ENCODE measurements at regions not wholly inside any gene's neighbourhood (a gene's known extent, or its start where the extent isn't known, plus 50 kb on each side); places are given as distances from the start of the nearest gene placed in this dataset.
"Not testable (repeated sequence)": the region's sequence is repeated elsewhere in the genome, so short reads cannot be mapped to it uniquely, and the experiment has no call there.

DNA sequence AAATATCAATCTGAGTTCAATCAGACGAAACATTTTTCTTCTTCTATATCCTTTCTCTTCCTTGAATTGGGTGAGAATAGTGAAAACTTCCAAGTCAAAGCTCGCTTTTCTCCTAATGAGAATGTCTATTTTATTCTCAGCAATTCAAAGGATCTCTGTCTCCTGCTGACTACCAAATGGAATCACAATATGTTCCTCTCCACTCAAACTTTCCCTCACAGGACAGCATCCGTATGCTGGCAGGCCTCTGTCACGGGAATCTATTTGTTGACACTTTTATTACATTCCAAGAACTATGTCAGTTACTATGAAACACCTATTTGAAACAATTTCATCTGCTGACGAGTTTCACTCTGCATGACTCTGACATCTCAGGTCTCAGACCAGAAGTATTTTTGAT, 1196.6 kb downstream of the CDH11 start:
- no peak for DNase-seq (ENCODE audit: low spot score)

DNA sequence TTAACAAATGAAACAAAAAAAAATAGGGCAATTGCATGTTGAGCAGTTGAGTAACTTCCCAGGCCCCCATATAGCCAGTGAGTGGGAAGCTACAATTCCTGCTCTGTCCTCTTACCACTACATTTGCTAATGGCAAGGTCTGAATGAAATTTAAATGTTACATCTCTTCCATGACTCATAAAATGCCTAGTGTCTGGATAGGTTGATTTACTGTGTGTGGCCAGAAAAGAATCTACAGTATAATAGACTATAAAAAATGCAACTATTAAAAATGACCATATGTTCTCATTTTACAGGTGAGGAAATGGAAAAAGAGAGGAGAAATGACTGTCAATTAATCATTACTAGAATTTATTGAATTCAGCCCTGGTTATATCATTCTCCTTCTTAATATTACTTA, 1199.3 kb downstream of the CDH11 start:
- no peak for DNase-seq (ENCODE audit: low spot score)

DNA sequence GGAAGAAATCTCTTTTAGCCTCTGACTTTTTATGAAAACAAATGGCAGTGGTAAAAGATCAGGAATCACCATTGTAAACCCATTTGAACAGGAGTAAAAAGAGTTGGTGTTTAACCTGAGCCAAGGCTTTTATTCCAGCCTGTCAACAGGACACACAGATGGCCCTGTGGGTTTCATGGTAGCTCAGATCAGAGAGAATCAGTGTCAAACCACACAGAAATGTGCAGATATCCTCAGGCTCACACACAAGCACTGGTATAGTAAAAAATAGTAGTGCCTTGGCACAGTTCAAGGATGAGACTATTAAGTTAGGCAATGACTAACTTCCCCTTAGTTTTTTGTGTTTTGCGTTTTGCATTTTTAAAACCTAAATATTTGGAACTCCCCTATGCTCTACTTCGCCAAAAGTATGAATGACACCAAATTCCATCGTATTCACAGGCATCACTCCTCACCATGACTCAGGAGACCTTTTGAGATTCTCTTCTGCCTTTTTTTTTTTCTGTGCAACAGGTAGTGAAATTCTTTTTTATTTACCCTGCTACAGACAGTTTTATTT, 1200.0 kb downstream of the CDH11 start:
- no peak for DNase-seq (ENCODE audit: low spot score)

DNA sequence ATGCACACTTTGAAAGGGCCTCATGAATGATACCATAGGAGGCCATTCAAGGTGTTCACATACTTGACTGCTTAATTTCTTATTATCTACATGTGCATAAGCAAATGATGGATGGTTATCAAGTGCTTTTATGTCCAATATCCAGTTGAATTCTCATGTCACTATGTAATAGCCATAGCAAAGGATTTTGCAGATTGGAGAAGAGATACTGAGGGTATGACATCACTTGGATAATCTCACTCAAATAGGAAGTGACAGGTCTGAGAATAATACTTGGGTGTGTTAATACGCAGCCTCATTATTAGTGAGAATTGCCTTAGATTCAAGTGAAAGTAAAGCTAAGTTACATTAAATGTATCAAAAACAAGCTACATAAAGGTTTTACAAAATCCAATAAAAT, 1208.6 kb downstream of the CDH11 start:
- no peak for DNase-seq (ENCODE audit: low spot score)

DNA sequence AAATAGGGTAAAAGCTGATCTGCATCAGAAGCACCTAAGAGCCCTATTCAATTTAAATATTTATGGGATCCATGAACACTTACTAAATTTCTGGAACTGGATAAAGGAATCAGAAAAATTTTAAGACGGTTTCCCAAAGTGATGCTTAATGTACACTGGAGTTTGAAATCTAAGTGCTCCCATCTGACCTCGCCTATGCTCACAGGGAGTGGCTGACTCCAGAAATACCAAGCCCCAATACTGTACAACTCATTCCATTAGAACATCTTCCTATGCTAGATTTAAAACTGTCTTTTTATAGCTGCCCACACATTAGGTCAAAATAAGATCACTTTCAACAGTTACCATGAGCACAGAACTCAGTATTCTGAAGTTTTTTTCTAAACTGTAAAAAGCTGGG, 1214.6 kb downstream of the CDH11 start:
- DNase-seq (ENCODE audit: low spot score), result peak; percentile 42

DNA sequence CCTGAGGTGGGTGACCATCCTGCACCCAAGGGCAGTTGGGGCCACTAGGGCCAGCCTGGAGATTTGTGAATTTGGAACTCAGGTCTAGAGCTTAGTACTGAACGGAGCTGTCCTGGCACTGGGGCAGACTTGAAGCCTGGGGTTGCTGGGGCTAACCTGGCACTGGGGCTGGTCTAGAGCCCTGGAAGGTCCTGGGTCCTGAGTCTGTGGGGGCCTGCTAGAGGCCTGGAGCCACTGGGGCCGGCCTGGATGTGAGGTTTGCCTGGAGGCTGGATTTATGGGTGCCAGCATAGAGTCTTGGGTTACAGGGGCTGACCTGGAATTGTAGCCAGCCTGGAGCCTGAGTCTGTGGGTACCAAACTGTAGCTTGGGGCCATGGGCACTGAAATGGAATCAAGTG, 1216.9 kb downstream of the CDH11 start:
- no peak for DNase-seq (ENCODE audit: low spot score)

DNA sequence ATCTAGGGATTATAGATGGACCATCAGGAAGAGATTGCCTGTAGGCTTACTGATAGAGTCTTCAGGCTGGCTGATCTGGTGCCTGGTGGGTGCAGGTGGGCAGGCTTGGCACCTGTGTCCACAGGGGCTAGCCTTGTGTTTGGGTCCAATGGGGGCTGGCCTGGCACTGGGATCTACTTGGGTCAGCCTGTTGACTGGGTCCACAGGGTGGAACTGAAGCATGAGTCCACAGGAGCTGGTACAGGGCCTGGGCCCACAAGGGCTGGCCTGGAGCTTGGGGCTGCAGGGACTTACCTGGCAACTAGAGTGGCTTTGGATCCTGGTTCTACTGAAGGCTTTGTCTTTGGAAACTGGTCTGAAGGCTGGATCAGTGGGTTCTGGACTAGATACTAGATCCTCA, 1217.7 kb downstream of the CDH11 start:
- DNase-seq (ENCODE audit: low spot score), result no peak

DNA sequence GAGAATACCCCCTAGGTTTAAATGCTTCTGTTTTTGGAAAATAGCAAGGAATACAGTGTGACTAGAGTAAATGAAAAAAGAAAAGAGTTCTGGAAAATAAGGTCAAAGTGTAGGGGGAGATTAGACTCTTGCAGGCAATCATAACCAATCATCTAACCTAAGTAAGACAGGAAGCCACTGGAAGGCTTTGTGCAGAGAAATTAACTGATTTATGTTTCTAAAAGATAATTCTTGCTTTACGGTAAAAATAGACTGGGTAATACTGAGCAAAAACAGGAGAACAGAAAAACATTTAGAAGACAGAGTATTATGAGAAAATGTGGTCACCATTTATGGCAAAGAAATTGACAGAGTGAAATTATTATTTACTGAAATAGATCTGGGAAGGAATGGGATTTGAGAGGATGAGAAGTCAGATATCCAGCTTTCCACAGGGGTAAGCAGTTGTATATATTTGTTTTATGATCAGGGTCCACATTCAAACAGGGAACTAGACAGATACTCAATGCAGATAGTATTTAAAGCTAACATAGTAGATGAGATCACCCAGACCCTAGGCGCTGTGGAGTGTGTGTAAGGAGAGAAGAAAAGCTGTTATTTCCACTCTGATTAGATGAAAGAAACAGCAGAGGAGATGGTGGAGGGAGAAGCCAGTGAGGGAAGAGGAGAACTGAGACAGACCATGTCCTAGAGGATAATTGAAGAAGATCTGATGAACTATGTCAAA, 1225.3 kb downstream of the CDH11 start:
- no peak for DNase-seq (ENCODE audit: low spot score)

DNA sequence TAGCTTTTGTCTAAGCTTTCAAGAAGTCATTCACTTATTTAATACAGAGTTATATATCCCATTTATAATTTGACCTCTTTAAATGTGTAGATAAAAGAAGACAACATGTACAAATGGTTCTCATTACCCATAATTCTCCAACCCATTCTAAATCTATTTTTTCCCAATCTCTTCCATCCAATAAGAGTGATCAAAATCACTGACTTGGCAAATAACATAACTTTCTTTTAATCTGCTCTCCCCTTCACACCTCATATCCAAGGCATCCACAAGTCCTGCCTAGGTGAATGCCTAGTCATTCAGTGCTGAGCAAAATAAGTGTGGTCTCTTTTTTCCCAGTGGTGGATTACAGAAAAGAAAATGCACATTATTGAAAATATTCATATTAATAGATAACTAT, 1231.1 kb downstream of the CDH11 start:
- DNase-seq (ENCODE audit: low spot score), result no peak

DNA sequence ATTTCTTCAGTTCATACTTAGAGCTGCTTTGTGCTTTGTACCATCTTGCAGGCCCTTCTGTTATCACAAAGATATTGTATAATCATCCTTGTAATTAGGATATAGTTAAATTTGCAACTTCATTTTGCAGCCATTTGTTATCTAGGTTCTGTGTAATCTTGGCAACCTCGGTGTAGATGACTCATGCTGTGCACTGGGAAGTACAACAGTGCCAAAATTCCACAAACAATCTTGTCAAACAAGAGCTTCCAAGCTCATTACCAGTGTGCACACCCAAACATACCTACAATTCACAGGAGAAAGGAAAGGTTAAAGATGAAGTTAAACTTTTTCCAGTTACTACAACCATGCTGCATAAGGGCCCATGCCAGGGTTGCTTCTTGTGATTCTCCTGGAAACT, 1231.8 kb downstream of the CDH11 start:
- DNase-seq (ENCODE audit: low spot score), result no peak

DNA sequence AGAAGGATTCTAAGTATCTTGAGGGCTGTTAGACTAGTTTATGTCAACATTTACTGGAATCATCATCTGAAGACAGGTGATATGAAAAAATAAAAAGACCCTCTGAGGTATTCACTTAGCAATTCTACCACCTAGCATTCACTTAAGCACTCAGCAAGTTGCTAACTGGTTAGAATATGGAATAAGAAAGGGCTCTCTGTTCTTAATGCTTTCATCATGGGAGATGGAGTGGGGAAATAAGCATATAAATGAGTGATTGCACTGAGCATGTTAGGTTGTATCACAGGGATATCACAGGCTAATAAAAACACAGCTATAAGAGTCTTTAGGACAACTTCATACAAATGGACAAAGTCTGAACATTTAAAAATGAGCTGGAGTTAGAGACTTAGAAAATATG, 1238.8 kb downstream of the CDH11 start:
- no peak for DNase-seq (ENCODE audit: low spot score)

DNA sequence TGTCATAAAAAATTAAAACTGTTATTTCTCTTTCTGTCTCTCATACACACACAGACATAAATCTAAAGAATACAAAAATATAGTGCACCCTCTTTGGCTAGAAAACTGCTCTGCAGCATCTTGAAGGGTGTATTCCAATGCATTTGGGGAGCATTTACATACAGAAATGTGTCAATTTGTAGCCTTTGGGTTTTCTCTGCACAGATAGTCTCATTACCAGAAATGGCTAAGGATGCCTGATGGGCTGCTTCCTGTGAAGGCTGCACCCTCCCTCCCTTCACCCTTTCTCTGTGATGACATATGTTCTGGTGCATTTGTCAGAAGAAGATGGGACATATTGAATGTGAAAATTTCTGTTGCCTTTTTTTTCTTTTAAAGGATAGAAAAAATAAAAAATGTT, 1239.3 kb downstream of the CDH11 start:
- DNase-seq (ENCODE audit: low spot score), result no peak

DNA sequence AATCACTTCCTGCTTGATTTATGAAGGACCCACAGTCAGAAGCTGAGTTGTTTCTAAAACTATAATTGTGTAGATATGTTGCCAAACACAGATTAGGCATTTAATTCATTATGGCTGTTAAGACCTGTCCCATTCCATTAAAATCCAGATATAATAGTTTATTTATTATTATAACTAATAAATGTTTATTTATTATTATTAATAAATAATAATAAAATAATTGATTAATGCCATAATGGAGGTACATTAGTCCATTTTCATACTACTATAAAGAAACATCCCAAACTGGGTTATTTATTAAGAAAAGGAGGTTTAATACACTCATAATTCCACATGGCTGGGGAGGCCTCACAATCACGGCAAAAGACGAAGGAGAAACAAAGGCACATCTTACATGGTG, 1240.9 kb downstream of the CDH11 start:
- no peak for DNase-seq (ENCODE audit: low spot score)

DNA sequence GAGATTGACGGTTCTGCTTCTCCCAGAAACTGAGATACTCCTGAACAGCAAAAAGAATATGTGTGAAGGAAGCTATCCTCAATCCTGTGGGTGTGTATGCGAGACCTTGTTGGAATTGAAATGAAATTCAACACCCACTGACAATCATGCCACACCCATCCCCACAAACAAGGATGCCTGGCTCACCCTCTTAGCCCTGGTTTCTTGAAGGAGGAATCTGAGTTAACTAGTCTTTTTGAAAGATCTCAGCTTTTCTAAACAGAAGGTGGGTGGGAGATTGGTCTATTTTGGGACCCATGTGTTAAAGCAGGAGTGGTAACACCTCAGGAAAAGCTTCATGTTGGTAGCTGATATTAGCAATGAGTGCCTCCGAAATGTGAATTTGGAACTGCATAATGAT, 1244.5 kb downstream of the CDH11 start:
- peak; percentile 64 for DNase-seq (ENCODE audit: low spot score)

DNA sequence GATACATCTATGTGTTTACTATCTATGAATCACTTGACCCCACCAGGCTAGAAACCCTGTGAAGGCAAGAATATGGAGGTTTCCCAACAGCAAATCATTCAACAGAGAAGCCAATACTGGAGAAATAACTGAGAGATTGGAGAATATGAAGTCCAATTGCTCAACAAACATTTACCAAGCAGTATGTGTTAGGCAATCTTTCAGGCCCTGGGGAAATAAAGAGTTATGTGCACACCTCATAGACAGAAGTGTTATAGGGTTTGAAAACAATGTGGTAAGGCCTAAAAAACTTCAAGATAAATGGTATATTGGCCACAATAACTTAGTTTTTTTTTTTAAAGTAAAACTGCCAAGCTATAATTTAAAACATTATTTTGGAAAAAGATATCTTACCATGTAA, 1245.8 kb downstream of the CDH11 start:
- DNase-seq (ENCODE audit: low spot score), result no peak

DNA sequence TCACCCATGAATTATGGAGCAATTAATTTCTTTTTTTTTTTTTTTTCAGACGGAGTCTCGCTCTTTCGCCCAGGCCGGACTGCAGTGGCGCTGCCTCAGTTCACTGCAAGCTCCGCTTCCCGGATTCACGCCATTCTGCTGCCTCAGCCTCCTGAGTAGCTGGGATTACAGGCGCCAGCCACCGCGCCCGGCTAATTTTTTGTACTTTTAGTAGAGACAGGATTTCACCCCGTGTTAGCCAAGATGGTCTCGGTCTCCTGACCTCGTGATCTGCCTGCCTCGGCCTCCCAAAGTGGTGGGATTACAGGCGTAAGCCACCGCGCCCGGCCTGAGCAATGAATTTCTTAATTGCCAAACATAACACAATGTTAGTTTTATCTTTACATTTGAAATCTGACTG, 1261.2 kb downstream of the CDH11 start:
- DNase-seq (ENCODE audit: low spot score), result not testable (repeated sequence)

DNA sequence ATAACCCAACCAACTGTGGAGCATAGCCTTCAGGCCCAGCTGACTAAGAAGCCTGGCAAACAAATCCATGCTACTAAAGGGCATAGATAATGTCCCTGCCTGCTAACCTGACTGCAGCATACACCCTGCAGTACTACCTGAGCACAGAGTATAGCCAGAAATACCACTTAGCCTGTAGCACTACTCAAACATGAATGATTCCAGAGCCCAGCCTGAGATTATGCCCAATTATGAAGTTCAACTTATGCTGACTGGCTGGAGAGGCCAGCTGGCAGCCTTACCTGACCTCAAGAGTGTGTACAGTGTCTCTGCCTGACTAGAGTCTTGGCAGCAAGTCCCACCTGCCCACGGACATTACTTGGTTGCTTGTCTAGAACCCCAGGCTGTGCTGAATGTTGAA, 1265.3 kb downstream of the CDH11 start:
- no peak for DNase-seq (ENCODE audit: low spot score)

DNA sequence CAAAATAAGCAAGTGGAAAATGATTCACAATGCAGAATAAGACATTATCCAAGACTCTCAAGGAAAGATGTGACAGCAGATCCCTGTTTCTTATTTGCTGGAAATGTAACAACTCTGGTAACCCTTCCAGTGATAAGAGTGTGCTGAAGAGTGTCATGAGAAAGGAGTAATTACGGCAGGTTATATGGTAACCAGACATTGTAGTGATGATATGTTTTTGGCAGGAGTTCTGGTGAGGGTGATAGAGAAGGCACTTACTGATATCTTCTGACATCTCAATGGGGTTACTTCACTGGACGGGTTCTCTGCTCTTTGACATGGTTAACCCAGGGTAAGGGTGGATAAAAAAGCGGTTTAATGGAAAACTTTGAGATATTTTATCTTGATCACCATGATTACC, 1270.9 kb downstream of the CDH11 start:
- no peak for DNase-seq (ENCODE audit: low spot score)

DNA sequence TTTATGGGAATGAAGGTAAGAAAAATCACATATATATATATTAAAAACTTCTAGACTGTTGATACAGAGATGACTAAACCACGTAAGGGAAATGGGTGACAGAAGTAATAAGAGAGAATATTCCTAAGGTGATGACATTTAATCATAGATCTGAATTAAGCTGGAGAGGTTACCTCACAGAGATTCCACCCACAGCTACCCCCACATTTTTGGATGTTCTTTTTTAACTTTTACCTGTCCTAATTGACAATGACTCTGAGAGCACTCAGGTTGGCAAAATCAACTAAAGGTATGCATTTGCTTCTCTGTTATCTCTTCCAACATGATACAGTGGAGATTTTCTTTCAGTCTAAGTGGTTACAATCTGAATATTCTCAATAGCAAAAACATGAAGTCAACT, 1280.6 kb downstream of the CDH11 start:
- DNase-seq (ENCODE audit: low spot score), result peak; percentile 62

DNA sequence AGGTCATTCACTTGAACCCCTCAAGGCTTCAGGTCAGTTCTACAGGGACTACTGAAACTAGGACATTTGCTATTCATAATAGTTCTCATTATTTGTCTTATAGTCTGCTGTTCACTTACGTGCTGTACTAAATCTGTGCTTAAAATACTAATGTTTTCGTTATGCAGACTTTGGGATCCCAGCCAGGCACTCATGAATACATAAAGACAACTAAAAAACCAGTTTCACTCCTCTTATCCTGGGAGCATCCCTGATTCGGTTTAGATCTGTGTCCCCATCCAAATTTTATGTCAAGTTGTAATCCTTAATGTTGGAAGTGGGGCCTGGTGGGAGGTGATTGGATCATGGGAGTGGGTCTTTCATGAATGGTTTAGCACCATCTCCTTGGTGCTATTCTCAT, 1291.8 kb downstream of the CDH11 start:
- DNase-seq (ENCODE audit: low spot score), result no peak

DNA sequence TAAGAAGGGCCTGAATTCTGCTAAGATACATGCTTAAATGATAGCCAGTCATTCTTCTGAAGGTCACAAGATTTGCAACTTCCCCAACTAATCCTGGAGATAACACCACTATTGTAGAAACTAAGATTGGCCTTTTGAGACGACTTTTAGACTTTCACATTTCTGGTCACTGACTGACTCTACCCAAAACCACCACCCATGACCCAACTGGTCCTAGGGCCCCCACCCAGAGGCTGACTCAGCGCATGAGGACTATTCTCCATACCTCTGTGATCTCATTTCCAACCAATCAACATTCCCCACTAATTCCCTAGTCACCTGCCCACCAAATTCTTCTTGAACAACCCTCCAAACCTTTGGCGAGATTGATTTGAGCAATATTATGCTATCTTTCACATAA, 1299.0 kb downstream of the CDH11 start:
- no peak for DNase-seq (ENCODE audit: low spot score)

DNA sequence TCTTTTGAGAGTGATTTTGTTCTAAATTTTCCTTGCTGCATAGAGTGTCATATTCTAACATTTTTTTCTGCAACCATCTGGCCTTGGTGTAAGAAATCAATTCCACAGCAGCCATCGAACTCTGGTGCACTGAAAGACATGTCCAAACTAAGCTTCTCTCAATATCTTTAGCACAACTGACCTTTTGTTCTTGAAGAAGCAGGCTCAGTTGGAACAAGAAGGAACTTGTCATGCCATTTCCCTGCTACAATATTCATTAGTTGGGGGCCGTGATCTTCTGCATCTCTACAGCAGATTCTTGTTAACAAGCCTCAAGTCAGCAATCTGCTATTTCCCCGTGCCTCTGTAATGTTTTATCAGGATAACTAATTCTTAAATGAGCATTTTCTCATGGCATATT, 1305.6 kb downstream of the CDH11 start:
- DNase-seq (ENCODE audit: low spot score), result no peak

DNA sequence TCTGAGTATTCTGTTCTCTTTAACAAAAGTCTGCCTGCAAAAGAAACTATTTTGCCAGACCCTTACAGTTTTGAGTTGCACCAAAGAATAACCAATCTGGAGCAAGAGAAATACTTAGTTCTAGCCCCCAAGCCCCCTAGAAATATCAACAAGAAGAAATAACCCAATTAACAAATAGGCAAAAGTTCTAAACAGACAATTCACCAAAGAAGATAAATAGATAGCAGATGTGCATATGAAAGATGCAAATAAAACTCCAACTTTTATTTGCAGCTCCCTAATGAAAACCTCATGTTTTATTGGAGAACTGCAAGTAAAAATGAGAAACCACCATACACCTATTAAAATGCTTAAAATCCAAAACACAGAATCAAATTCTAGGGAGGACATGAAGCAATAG, 1308.0 kb downstream of the CDH11 start:
- no peak for DNase-seq (ENCODE audit: low spot score)

DNA sequence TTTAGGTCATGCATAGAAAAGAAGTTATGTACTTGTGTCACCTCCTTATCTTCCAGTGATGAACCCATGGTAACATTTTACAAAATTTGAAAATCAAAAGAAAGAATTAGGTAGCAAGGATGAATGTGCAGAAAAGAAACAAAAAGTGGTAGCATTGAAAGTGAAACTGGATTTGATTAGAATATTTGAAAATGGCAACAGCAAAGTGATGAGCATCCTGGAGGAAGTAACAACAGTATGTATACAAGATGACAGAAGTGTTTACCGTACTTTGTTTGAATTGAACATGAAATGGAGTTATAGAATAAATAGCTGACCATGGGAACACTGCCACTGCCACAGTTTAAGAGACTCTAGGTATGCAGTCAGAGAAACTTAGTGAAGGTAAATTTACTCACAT, 1313.1 kb downstream of the CDH11 start:
- no peak for DNase-seq (ENCODE audit: low spot score)
